HepG2 (cell line): ENCODE measurements at regions not wholly inside any gene's neighbourhood (a gene's known extent, or its start where the extent isn't known, plus 50 kb on each side); places are given as distances from the start of the nearest gene placed in this dataset.

Experiments used
- BCLAF1 ChIP-seq: fragments of 450-650 bp; IDR thresholded peaks from 2 replicates; pipeline ENCODE4 v1.6.1; 2017; ENCODE audit warnings: mild to moderate bottlenecking
- E2F2 ChIP-seq: sonication (generic); formaldehyde crosslinking; IDR thresholded peaks from 2 replicates; pipeline ENCODE4 v1.4.0; 2020; ENCODE audit warnings: missing genetic modification reagents, borderline replicate concordance
- ETS1 ChIP-seq: sonication (generic); formaldehyde crosslinking; IDR thresholded peaks from 2 replicates; pipeline ENCODE4 v1.4.0; 2020; ENCODE audit warnings: missing genetic modification reagents
- KDM5B ChIP-seq: sonication (generic); formaldehyde crosslinking; IDR thresholded peaks from 2 replicates; pipeline ENCODE4 v1.4.0; 2020; ENCODE audit warnings: missing genetic modification reagents, mild to moderate bottlenecking, borderline replicate concordance
- KMT2B ChIP-seq: IDR thresholded peaks from 2 replicates; pipeline ENCODE4 v1.6.1; 2016; ENCODE audit warnings: missing genetic modification reagents, missing compliant biosample characterization
- MLXIP ChIP-seq: sonication (generic); formaldehyde crosslinking; IDR thresholded peaks from 2 replicates; pipeline ENCODE4 v1.9.0; 2021; ENCODE audit warnings: missing genetic modification reagents, borderline replicate concordance
- MZF1 ChIP-seq: sonication (generic); formaldehyde crosslinking; IDR thresholded peaks from 2 replicates; pipeline ENCODE4 v1.8.1; 2023; ENCODE audit warnings: mild to moderate bottlenecking, missing genetic modification reagents, borderline replicate concordance
- POLR2G ChIP-seq: fragments of 200-400 bp; formaldehyde crosslinking; IDR thresholded peaks from 2 replicates; pipeline ENCODE4 v1.6.1; 2018; ENCODE audit warnings: mild to moderate bottlenecking, low read depth, low read length, moderate library complexity
- PREB ChIP-seq: sonication (generic); formaldehyde crosslinking; IDR thresholded peaks from 2 replicates; pipeline ENCODE4 v1.4.0; 2020; ENCODE audit warnings: missing genetic modification reagents
- SRF ChIP-seq: IDR thresholded peaks from 2 replicates; pipeline ENCODE4 v1.6.1; 2011; ENCODE audit warnings: mild to moderate bottlenecking, low read depth, low read length, moderate library complexity
- TAF1 ChIP-seq: sonication (generic); formaldehyde crosslinking; IDR thresholded peaks from 2 replicates; pipeline ENCODE4 v1.4.0; 2020; ENCODE audit warnings: missing genetic modification reagents
- TCF12 ChIP-seq, 2 experiments: fragments of 450-650 bp in 1 of 2; sonication (generic) in 1 of 2; formaldehyde crosslinking in 1 of 2; IDR thresholded peaks; 2 replicates each; pipeline versions ENCODE4 v1.6.1 to v1.8.0; 2017 to 2022; ENCODE audit warnings: antibody characterized with exemption in 1 of 2, mild to moderate bottlenecking in 1 of 2, missing genetic modification reagents in 1 of 2, moderate library complexity in 1 of 2
- TCF7 ChIP-seq: sonication (generic); IDR thresholded peaks from 2 replicates; pipeline ENCODE4 v1.6.1; 2016; ENCODE audit warnings: antibody characterized with exemption, low read depth
- XBP1 ChIP-seq: sonication (generic); formaldehyde crosslinking; IDR thresholded peaks from 2 replicates; pipeline ENCODE4 v1.5.0; 2020; ENCODE audit warnings: missing genetic modification reagents
- ZFP36 ChIP-seq: fragments of 150-350 bp; IDR thresholded peaks from 2 replicates; pipeline ENCODE4 v1.6.1; 2018; ENCODE audit warnings: borderline replicate concordance, low read length, low read depth; ENCODE audit not compliant: partially characterized antibody
- ZFP91 ChIP-seq: sonication (generic); formaldehyde crosslinking; IDR thresholded peaks from 2 replicates; pipeline ENCODE4 v1.9.0; 2022; ENCODE audit warnings: missing genetic modification reagents, mild to moderate bottlenecking, borderline replicate concordance
- ZNF253 ChIP-seq: sonication (generic); formaldehyde crosslinking; IDR thresholded peaks from 2 replicates; pipeline ENCODE4 v1.8.0; 2022; ENCODE audit warnings: mild to moderate bottlenecking, missing genetic modification reagents, borderline replicate concordance
- ZNF547 ChIP-seq: sonication (generic); formaldehyde crosslinking; IDR thresholded peaks from 2 replicates; pipeline ENCODE4 v1.5.1; 2020; ENCODE audit warnings: mild to moderate bottlenecking, missing genetic modification reagents
- ZNF761 ChIP-seq: sonication (generic); formaldehyde crosslinking; conservative IDR thresholded peaks from 2 replicates; pipeline ENCODE4 v1.4.0; 2020; ENCODE audit warnings: mild to moderate bottlenecking, missing genetic modification reagents

- no peak for TF ChIP-seq PREB (CRISPR knock-in tag)
- TF ChIP-seq E2F2 (CRISPR knock-in tag): no peak
- TF ChIP-seq ZNF253 (CRISPR knock-in tag): no peak
- no peak for TF ChIP-seq MLXIP (CRISPR knock-in tag)
- no peak for TF ChIP-seq TCF12 (IDR thresholded peaks at IDR 0.05)
- TF ChIP-seq TCF12 (CRISPR knock-in tag; IDR thresholded peaks at IDR 0.05): no peak
- no peak for TF ChIP-seq ZFP91 (CRISPR knock-in tag)
- TF ChIP-seq ZNF547: no peak
- TF ChIP-seq TAF1: no peak
- no peak; the same call in 1 of the 2 replicates for TF ChIP-seq KMT2B (CRISPR knock-in tag)
- no peak for TF ChIP-seq SRF
- TF ChIP-seq XBP1 (CRISPR knock-in tag): no peak
- TF ChIP-seq ZNF761 (CRISPR knock-in tag): no peak
- no peak for TF ChIP-seq BCLAF1
- TF ChIP-seq MZF1 (CRISPR knock-in tag): no peak
- TF ChIP-seq POLR2G: no peak
- no peak for TF ChIP-seq KDM5B (CRISPR knock-in tag)
- no peak for TF ChIP-seq ZFP36
- TF ChIP-seq ETS1: no peak
- TF ChIP-seq TCF7: peak; percentile 91
Measured at GRCh38 chrX:109830704-109831206, 97.7 kb upstream of the ACSL4 start (continued).
